ENCODE measurements at regions not wholly inside any gene's neighbourhood (a gene's known extent, or its start where the extent isn't known, plus 50 kb on each side); places are given as distances from the start of the nearest gene placed in this dataset.

DNA sequence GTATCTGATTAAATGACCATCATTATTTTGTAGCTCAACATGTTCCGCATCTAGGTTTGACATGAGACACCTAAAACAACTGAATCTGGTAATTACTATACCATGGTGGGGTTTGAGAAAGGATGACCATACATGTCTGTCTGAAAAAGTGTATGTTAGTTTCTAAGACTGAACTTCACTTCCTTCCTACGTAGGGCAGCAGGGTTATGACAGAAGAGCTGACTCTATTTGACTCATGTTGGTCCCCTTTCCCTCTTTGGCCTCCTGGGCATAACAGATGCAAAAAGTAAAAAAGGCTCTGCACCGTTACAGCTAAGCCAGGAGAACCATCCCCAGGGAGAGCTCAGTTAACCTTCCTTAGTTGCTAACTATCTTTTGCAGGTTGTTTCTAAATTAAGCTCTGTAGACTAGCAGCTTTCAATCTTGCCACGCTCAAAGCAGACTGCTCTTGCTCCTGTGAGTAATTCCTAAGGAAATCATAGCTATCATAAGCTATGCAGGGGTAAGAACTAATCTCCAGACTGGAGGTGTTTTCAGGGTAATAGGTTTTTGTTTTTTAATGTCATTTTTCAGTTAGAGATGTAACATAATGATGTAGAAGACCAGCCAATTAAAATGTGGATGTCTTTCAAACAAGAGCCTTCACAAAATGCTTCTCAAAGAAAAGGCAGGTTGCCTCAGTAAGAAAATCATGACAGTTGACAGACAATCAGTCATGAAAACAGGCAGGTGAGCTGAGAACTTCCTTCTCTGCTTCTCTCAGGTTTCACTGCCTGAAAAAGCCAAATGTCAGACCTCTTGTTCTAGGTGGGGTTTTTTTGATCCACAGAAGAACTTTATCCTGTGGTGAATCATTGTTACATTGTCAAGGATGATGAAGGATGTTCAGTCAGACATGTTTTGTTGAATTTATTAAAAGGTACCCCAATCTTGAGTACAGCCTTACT is 66.9 kb upstream of the DAPP1 start:
- TF ChIP-seq EZH2 (IDR thresholded peaks at IDR 0.05) (no peak), POLR2AphosphoS5 (IDR thresholded peaks at IDR 0.05; ENCODE audit: borderline replicate concordance, low read depth, low read length) (no peak)
